Kidney epithelial cell (primary cell): ENCODE measurements at regions not wholly inside any gene's neighbourhood (a gene's known extent, or its start where the extent isn't known, plus 50 kb on each side); places are given as distances from the start of the nearest gene placed in this dataset.

ENCODE experiments used
- DNase-seq: peaks from one replicate; pipeline ENCODE4 v3.0.0-alpha.2; 2010; ENCODE audit warnings: low read depth
- H3K27me3 ChIP-seq: 2 replicates; pipeline ENCODE4 v1.6.0; 2011; ENCODE audit warnings: low read length; ENCODE audit not compliant: control insufficient read depth, insufficient read depth
- H3K36me3 ChIP-seq: 2 replicates; pipeline ENCODE4 v1.5.1; 2011; ENCODE audit warnings: low read length; ENCODE audit not compliant: control insufficient read depth, insufficient read depth
- H3K4me3 ChIP-seq: 2 replicates; pipeline ENCODE4 v1.5.1; 2011; ENCODE audit warnings: low read depth, mild to moderate bottlenecking, control low read depth, low read length
- TF ChIP-seq, protein P1 (sequence below): IDR thresholded peaks from 2 replicates; pipeline ENCODE4 v1.5.1; 2011; ENCODE audit warnings: mild to moderate bottlenecking, moderate library complexity, low read length, control low read depth, inconsistent platforms; ENCODE audit not compliant: insufficient read depth, poor library complexity, severe bottlenecking

DNA sequence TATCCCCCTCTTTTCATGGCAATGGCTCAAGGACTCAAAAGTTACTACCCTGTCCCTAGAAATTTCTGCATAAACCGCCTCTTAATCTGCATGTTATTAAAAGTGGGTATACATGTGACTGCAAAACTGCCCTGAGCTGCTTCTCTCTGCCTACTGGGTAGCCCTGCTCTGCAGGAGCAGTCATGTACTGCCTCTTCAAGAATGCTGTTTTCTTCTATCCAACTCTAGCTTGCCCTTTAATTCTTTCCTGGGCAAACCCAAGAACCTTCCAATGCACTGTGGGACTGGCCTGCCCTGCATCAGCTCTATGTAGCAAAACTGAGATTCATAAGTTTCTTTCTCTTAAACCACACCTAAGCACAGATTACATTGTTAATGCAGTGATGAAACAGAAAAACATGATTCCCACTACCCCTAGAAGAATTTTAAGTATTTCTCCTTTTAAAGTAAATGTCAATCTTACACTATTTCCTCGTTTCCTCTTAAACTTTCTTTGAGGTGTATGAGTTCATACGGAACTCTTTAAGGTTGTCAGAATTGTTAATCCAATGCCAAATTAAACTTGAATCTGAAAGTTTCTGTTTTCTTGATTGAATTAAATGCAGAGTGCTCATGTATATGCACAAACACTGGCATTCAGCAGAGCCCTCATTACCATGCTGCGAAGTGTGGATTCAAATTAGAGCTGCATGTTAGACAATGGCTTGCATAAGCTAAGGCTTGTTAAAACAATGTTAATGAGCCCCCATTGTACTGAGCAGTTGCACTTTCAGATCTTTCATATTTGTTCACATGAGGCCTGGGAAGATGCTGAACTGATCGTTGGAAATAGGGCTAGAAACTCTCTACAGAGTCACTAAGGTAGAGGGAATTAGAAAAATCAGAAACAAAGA lies 669.9 kb upstream of the PCDH20 start:
- Histone ChIP-seq H3K27me3 (no peaks in the 10 kb centered on the region), H3K4me3 (no peak overlapping the region), H3K36me3 (no peaks in the 10 kb centered on the region)
- DNase-seq, result no peak
- TF ChIP-seq, protein P1, sequence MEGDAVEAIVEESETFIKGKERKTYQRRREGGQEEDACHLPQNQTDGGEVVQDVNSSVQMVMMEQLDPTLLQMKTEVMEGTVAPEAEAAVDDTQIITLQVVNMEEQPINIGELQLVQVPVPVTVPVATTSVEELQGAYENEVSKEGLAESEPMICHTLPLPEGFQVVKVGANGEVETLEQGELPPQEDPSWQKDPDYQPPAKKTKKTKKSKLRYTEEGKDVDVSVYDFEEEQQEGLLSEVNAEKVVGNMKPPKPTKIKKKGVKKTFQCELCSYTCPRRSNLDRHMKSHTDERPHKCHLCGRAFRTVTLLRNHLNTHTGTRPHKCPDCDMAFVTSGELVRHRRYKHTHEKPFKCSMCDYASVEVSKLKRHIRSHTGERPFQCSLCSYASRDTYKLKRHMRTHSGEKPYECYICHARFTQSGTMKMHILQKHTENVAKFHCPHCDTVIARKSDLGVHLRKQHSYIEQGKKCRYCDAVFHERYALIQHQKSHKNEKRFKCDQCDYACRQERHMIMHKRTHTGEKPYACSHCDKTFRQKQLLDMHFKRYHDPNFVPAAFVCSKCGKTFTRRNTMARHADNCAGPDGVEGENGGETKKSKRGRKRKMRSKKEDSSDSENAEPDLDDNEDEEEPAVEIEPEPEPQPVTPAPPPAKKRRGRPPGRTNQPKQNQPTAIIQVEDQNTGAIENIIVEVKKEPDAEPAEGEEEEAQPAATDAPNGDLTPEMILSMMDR, result no peak

DNA sequence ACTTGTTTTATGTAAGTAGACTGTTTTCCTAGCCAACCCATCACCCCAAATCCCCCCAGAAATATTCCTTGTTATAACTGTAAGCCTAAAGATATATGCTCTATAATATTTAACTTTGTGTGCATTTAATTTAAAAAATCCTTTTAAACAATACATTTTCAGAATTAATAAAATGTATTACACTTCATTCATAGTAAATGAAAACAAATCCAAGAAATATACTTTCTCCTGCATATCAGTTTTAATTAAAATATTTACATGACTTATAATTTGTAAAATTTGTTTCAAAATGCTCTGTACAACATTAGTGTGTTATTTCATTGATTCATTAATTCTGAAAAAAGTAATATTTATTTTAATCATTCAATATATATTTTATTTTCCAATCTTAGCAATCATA lies 669.1 kb upstream of the PCDH20 start:
- TF ChIP-seq, protein P1, result no peak
- no peak for DNase-seq
- Histone ChIP-seq H3K36me3 (no peaks in the 10 kb centered on the region), H3K4me3 (no peak overlapping the region), H3K27me3 (no peaks in the 10 kb centered on the region)

DNA sequence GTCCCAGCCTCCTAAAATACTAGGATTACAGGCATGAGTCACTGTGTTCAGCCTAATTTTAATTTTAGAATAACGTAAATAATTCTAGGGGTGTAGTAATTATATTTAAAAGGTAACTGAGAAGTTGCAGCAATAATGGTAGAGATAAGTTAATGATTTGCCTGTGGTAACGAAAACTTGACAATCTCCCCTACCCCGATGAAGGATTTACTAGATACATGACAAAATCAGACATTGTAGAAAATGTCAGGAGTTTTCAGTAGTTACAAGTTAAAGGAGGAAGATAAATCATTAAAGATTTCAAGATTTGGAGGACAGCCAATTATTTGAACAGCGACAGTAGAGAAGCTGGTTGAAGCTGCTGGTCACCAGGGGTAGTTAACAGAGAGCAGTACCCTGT lies 652.2 kb upstream of the PCDH20 start:
- no peak for DNase-seq
- H3K36me3 ChIP-seq, result no peaks in the 10 kb centered on the region
- no peaks in the 10 kb centered on the region for H3K27me3 ChIP-seq
- TF ChIP-seq, protein P1, result no peak
- no peak overlapping the region for H3K4me3 ChIP-seq

DNA sequence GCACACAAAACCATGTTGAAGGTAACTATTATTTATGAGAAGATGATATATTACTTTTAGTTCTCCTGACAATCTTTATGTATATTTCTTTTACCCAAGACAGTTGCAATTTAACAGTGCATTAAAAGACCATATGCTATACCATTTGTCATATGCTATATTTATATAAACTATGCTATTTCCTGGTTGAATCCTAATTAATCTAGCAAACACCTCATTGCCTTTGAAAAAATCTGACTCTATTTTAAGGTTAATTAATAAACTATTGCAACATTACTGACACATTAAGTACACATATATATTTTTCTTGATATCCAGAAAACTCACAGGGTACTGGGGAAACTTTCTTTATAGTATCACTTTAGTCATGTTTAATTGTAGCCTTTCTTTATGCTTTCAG lies 649.4 kb upstream of the PCDH20 start:
- DNase-seq, result no peak
- TF ChIP-seq, protein P1, result no peak
- no peaks in the 10 kb centered on the region for H3K36me3 ChIP-seq
- no peak overlapping the region for H3K4me3 ChIP-seq
- H3K27me3 ChIP-seq, result no peaks in the 10 kb centered on the region

DNA sequence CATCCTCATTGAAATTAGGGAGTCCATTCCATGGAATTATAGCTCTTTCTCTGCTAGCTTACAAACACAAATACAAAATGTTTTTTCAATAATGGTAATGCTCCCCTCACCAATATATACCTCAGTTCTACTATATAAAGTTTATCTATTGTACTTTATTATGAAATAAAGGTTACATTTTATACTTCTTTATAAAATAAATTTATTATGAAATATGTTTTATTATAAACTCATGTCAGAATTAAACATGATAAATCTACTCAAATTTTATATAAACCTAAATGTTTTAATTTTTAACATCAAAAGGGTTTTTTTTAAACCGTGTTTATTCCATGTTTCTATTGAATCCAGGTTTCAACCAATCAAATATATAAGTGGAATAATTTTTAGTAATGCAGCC lies 646.1 kb upstream of the PCDH20 start:
- Histone ChIP-seq H3K27me3 (no peaks in the 10 kb centered on the region), H3K36me3 (no peaks in the 10 kb centered on the region), H3K4me3 (no peak overlapping the region)
- no peak for DNase-seq
- TF ChIP-seq, protein P1, result no peak

DNA sequence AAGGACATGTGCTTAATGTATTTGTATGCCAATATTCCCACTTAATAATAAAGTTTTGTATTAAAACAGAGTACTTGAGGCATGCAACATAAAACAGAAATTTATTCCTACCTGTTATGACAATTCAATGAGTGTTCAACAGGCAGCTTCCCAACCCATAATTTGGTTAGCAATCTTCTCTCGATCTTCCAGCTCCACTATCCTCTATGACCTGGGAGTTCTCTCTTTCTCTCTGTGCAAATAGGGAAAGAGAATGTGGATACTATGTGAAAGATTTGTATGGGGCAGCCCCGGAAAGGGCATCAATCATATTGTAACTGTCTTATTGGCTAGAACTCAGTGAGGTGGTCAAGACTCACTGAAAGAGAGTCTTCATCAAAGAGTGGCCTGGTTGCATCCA lies 644.9 kb upstream of the PCDH20 start:
- no peak overlapping the region for H3K4me3 ChIP-seq
- no peaks in the 10 kb centered on the region for H3K36me3 ChIP-seq
- DNase-seq, result no peak
- no peaks in the 10 kb centered on the region for H3K27me3 ChIP-seq
- TF ChIP-seq, protein P1, result no peak
